H1 (cell line): ENCODE measurements at regions not wholly inside any gene's neighbourhood (a gene's known extent, or its start where the extent isn't known, plus 50 kb on each side); places are given as distances from the start of the nearest gene placed in this dataset.

Experiments used
- CTCF ChIA-PET: fragments of 300-600 bp; sonication (Branson Sonifier 250); formaldehyde crosslinking; loops from one replicate; lab custom pipeline; 2021; ENCODE audit not compliant: partially characterized antibody; lab: Charles Lee
- POLR2A ChIA-PET: fragments of 300-600 bp; sonication (Branson Sonifier 250); formaldehyde crosslinking; loops from one replicate; lab custom pipeline; 2021; ENCODE audit warnings: inconsistent platforms; ENCODE audit not compliant: partially characterized antibody; lab: Charles Lee
- DNase-seq, 2 experiments: peaks; one replicate each; pipeline versions ENCODE4 v3.0.0 to v3.0.0-alpha.2; 2010 to 2022; ENCODE audit warnings: low spot score in 2 of 2, low read depth in 1 of 2, mixed read lengths in 1 of 2
- FAIRE-seq: peaks from 2 replicates; lab custom pipeline; 2011; peaks lifted over from hg19 to GRCh38; lab: Jason Lieb, UNC
- H2AFZ ChIP-seq: 2 replicates; pipeline ENCODE4 v1.8.1; 2012; ENCODE audit warnings: low read length, inconsistent platforms
- H2AK5ac ChIP-seq: 2 replicates; pipeline ENCODE4 v1.6.1; 2013; ENCODE audit warnings: low read depth, low read length
- H2BK120ac ChIP-seq: replicated peaks from 2 replicates; pipeline ENCODE3; 2013; ENCODE audit warnings: low read depth, low read length, inconsistent platforms
- H2BK12ac ChIP-seq: 2 replicates; pipeline ENCODE4 v1.6.1; 2013; ENCODE audit warnings: low read depth, low read length
- H2BK15ac ChIP-seq: 2 replicates; pipeline ENCODE4 v1.6.1; 2013; ENCODE audit warnings: low read length
- H2BK20ac ChIP-seq: 2 replicates; pipeline ENCODE4 v1.6.1; 2013; ENCODE audit warnings: low read length
- H2BK5ac ChIP-seq: 2 replicates; pipeline ENCODE4 v1.6.1; 2013; ENCODE audit warnings: low read depth, low read length
- H3K14ac ChIP-seq: 2 replicates; pipeline ENCODE4 v1.6.1; 2013; ENCODE audit warnings: inconsistent platforms; ENCODE audit not compliant: insufficient read length
- H3K18ac ChIP-seq: 2 replicates; pipeline ENCODE4 v1.6.1; 2013; ENCODE audit warnings: low read length; ENCODE audit errors: extremely low read depth
- H3K23ac ChIP-seq: 2 replicates; pipeline ENCODE4 v1.6.1; 2013; ENCODE audit warnings: inconsistent platforms; ENCODE audit not compliant: insufficient read length
- H3K23me2 ChIP-seq: 2 replicates; pipeline ENCODE4 v1.6.1; 2013; ENCODE audit warnings: low read depth, low read length
- H3K27ac ChIP-seq: 2 replicates; pipeline ENCODE4 v1.6.1; 2011; ENCODE audit warnings: low read depth, low read length, inconsistent platforms
- H3K27me3 ChIP-seq, 4 experiments: replicated peaks in 1 of 4; 1 replicate in 1 of 4; 2 replicates in 3 of 4; pipeline versions ENCODE4 v1.6.1 to v1.8.1; 2011 to 2013; ENCODE audit warnings: low read length in 3 of 4, mild to moderate bottlenecking in 3 of 4, inconsistent platforms in 2 of 4, mixed read lengths in 2 of 4, moderate library complexity in 1 of 4; ENCODE audit not compliant: control insufficient read depth in 3 of 4, insufficient read depth in 3 of 4; ENCODE audit errors: extremely low read depth in 1 of 4
- H3K36me3 ChIP-seq, 4 experiments: 2 replicates each; pipeline versions ENCODE4 v1.6.1 to v1.8.1; 2011 to 2013; ENCODE audit warnings: mild to moderate bottlenecking in 4 of 4, low read length in 3 of 4, moderate library complexity in 2 of 4, control low read depth in 1 of 4, inconsistent platforms in 1 of 4; ENCODE audit not compliant: insufficient read depth in 4 of 4, control insufficient read depth in 2 of 4
- H3K4ac ChIP-seq: replicated peaks from 2 replicates; pipeline ENCODE3; 2013; ENCODE audit warnings: low read length, low read depth, mixed read lengths, inconsistent platforms; ENCODE audit not compliant: insufficient read length
- H3K4me1 ChIP-seq, 4 experiments: replicated peaks in 1 of 4; 1 replicate in 1 of 4; 2 replicates in 3 of 4; pipeline versions ENCODE4 v1.6.1 to v1.8.1; 2011 to 2013; ENCODE audit warnings: low read length in 3 of 4, inconsistent platforms in 2 of 4, mixed read lengths in 1 of 4; ENCODE audit not compliant: insufficient read depth in 4 of 4, control insufficient read depth in 3 of 4
- H3K4me2 ChIP-seq, 2 experiments: 2 replicates each; pipeline versions ENCODE4 v1.6.1 to v1.8.1; 2011 to 2013; ENCODE audit warnings: low read depth in 2 of 2, low read length in 2 of 2, control low read depth in 1 of 2, inconsistent platforms in 1 of 2, mild to moderate bottlenecking in 1 of 2; ENCODE audit not compliant: insufficient read depth in 1 of 2
- H3K4me3 ChIP-seq, 4 experiments: fragments of 200-600, 300-600 bp in 1 of 4; sonication (generic), shearing (Covaris generic), sonication (Bioruptor Twin) in 1 of 4; 2 replicates each; pipeline versions ENCODE4 v1.5.1 to v1.8.1; 2011 to 2016; ENCODE audit warnings: low read length in 4 of 4, low read depth in 3 of 4, control low read depth in 2 of 4, inconsistent platforms in 2 of 4, mild to moderate bottlenecking in 2 of 4, mixed read lengths in 1 of 4, moderate library complexity in 1 of 4; ENCODE audit not compliant: insufficient read depth in 2 of 4; ENCODE audit errors: extremely low read depth in 1 of 4
- H3K56ac ChIP-seq: replicated peaks from 2 replicates; pipeline ENCODE3; 2013; ENCODE audit warnings: low read depth, mild to moderate bottlenecking, mixed read lengths, low read length, inconsistent platforms; ENCODE audit not compliant: insufficient read length
- H3K79me1 ChIP-seq: 2 replicates; pipeline ENCODE4 v1.6.1; 2013; ENCODE audit warnings: low read depth, low read length, control low read depth
- H3K79me2 ChIP-seq, 2 experiments: 2 replicates each; pipeline versions ENCODE4 v1.6.1 to v1.8.1; 2012 to 2013; ENCODE audit warnings: low read length in 2 of 2, mild to moderate bottlenecking in 2 of 2, inconsistent platforms in 1 of 2; ENCODE audit not compliant: insufficient read depth in 2 of 2, control insufficient read depth in 1 of 2
- H3K9ac ChIP-seq, 4 experiments: replicated peaks in 1 of 4; 1 replicate in 1 of 4; 2 replicates in 3 of 4; pipeline versions ENCODE4 v1.6.1 to v1.8.1; 2011 to 2013; ENCODE audit warnings: low read depth in 3 of 4, low read length in 3 of 4, control low read depth in 2 of 4, mild to moderate bottlenecking in 2 of 4, moderate library complexity in 2 of 4, inconsistent platforms in 1 of 4; ENCODE audit errors: extremely low read depth in 1 of 4
- H3K9me3 ChIP-seq, 2 experiments: 2 replicates each; pipeline versions ENCODE4 v1.6.1 to v1.8.1; 2012 to 2013; ENCODE audit warnings: mild to moderate bottlenecking in 2 of 2, moderate library complexity in 2 of 2, control low read depth in 1 of 2, inconsistent platforms in 1 of 2, low read depth in 1 of 2, low read length in 1 of 2, mixed read lengths in 1 of 2; ENCODE audit not compliant: insufficient read depth in 2 of 2
- H4K20me1 ChIP-seq, 2 experiments: replicated peaks in 1 of 2; 2 replicates each; pipeline versions ENCODE3 to v1.8.1; 2011 to 2013; ENCODE audit warnings: inconsistent platforms in 2 of 2, low read length in 2 of 2, mild to moderate bottlenecking in 1 of 2; ENCODE audit not compliant: insufficient read depth in 2 of 2, control insufficient read depth in 1 of 2
- H4K5ac ChIP-seq: 2 replicates; pipeline ENCODE4 v1.6.1; 2013; ENCODE audit warnings: low read length, low read depth, mixed read lengths, inconsistent platforms; ENCODE audit not compliant: insufficient read length
- H4K8ac ChIP-seq: 2 replicates; pipeline ENCODE4 v1.8.0; 2013; ENCODE audit warnings: mild to moderate bottlenecking, moderate library complexity, low read length, inconsistent platforms; ENCODE audit not compliant: insufficient read depth; ENCODE audit errors: extremely low read depth
- H4K91ac ChIP-seq: replicated peaks from 2 replicates; pipeline ENCODE3; 2013; ENCODE audit warnings: low read length, mixed read lengths, inconsistent platforms; ENCODE audit not compliant: insufficient read length
- CEBPB ChIP-seq: IDR thresholded peaks from 2 replicates; pipeline ENCODE4 v1.6.1; 2012; ENCODE audit warnings: low read depth, low read length
- CREB1 ChIP-seq: IDR thresholded peaks from 2 replicates; pipeline ENCODE4 v1.6.1; 2012; ENCODE audit warnings: inconsistent platforms
- CTBP2 ChIP-seq: IDR thresholded peaks from 2 replicates; pipeline ENCODE4 v1.7.0; 2011; ENCODE audit warnings: borderline replicate concordance, mild to moderate bottlenecking, moderate library complexity, mixed read lengths, low read length; ENCODE audit not compliant: insufficient read depth, insufficient read length
- EP300 ChIP-seq, 2 experiments: IDR thresholded peaks; 1 replicate in 1 of 2; 2 replicates in 1 of 2; pipeline ENCODE4 v1.6.1; 2011 to 2012; ENCODE audit warnings: low read depth in 2 of 2, low read length in 2 of 2, mild to moderate bottlenecking in 2 of 2, borderline replicate concordance in 1 of 2, inconsistent platforms in 1 of 2, moderate library complexity in 1 of 2
- RNF2 ChIP-seq: fragments of 200-900, 300-1000 bp; sonication (generic); IDR thresholded peaks from 2 replicates; pipeline ENCODE4 v1.7.1; 2016; ENCODE audit warnings: borderline replicate concordance, low read depth, mild to moderate bottlenecking, antibody characterized with exemption, low read length; ENCODE audit not compliant: poor library complexity, severe bottlenecking; ENCODE audit errors: missing control alignments
- SP2 ChIP-seq: IDR thresholded peaks from 2 replicates; pipeline ENCODE4 v1.6.1; 2012; ENCODE audit warnings: mild to moderate bottlenecking, low read length, inconsistent platforms
- whole genome bisulfite sequencing, 2 experiments: shearing (Covaris generic) in 1 of 2; methylation state at CpG; one replicate each; pipeline versions ENCODE4 v1.1.6 to v1.1.7; 2013 to 2015; ENCODE audit warnings: low lambda C conversion rate in 2 of 2, mixed read lengths in 2 of 2, inconsistent platforms in 1 of 2, low coverage in 1 of 2, missing lambda C conversion rate in 1 of 2; ENCODE audit not compliant: insufficient replicate concordance in 2 of 2, insufficient coverage in 1 of 2, insufficient read length in 1 of 2; ENCODE audit errors: extremely low coverage in 1 of 2, missing lambda C conversion rate in 1 of 2; 5-methylcytosine and 5-hydroxymethylcytosine counted together

GRCh38 chr10:121130382-121130781 is 279.2 kb downstream of the WDR11 start:
- no peak overlapping the region for H3K27ac ChIP-seq
- no peak overlapping the region for H2BK15ac ChIP-seq
- TF ChIP-seq CEBPB (no peak), CTBP2 (no peak), CREB1 (no peak), SP2 (no peak), EP300 (IDR thresholded peaks at IDR 0.05; ENCODE audit: borderline replicate concordance in 1 of 2, low read depth in 2 of 2, low read length in 2 of 2) (no peak), RNF2 (no peak)
- H2AK5ac ChIP-seq = no peak overlapping the region
- H2AFZ ChIP-seq = no peak overlapping the region
- H3K9me3 ChIP-seq = no peaks in the 10 kb centered on the region
- H4K5ac ChIP-seq = no peak overlapping the region
- 86% methylated on average over 5 of the region's 5 CpGs; no CpG with 5 or more reads in 1 of the 2 experiments for WGBS, 2 experiments
- no peaks in the 10 kb centered on the region for H3K27me3 ChIP-seq
- 0 out of 2 replicates have a peak, but pooled peaks cover 2% of the 10 kb centered on the region for H3K23me2 ChIP-seq
- no peak overlapping the region for H2BK5ac ChIP-seq
- no peak overlapping the region for H3K4ac ChIP-seq
- no peak overlapping the region for H3K56ac ChIP-seq
- POLR2A ChIA-PET = no interaction called here
- H2BK120ac ChIP-seq = no peak overlapping the region
- H2BK12ac ChIP-seq = no peak overlapping the region
- H3K79me2 ChIP-seq = no peaks in the 10 kb centered on the region
- no peaks in the 10 kb centered on the region for H3K36me3 ChIP-seq
- H3K79me1 ChIP-seq = no peaks in the 10 kb centered on the region
- FAIRE-seq (no peak), DNase-seq (no peak)
- H4K91ac ChIP-seq = no peak overlapping the region
- no peak overlapping the region for H3K23ac ChIP-seq
- H3K4me2 ChIP-seq = no peak overlapping the region
- no peak overlapping the region for H2BK20ac ChIP-seq
- H3K4me3 ChIP-seq = no peak overlapping the region
- no peak overlapping the region for H3K14ac ChIP-seq
- H3K9ac ChIP-seq = no peak overlapping the region
- no peak overlapping the region; the same call in 1 of the 2 replicates for H4K8ac ChIP-seq
- H3K4me1 ChIP-seq = no peaks in the 10 kb centered on the region
- no peaks in the 10 kb centered on the region for H4K20me1 ChIP-seq
- no peak overlapping the region for H3K18ac ChIP-seq
- CTCF ChIA-PET = interaction anchor here (0.8 to 1.4 kb wide), 2 partner anchors 9 to 567 kb away, joined by 3 read pairs; no protein-coding TSS in a partner anchor
